KOPT-K1 (cell line): ENCODE measurements at regions not wholly inside any gene's neighbourhood (a gene's known extent, or its start where the extent isn't known, plus 50 kb on each side); places are given as distances from the start of the nearest gene placed in this dataset.
"Not testable (repeated sequence)": the region's sequence is repeated elsewhere in the genome, so short reads cannot be mapped to it uniquely, and the experiment has no call there.

Experiments used
- H3K27ac ChIP-seq: fragments of 200-600 bp; sonication (generic); 2 replicates; pipeline ENCODE4 v1.5.1; 2016; ENCODE audit warnings: antibody characterized with exemption, mild to moderate bottlenecking, low read depth, low read length; ENCODE audit not compliant: poor library complexity, severe bottlenecking
- H3K36me3 ChIP-seq: fragments of 200-600 bp; sonication (generic); 2 replicates; pipeline ENCODE4 v1.5.1; 2017; ENCODE audit warnings: antibody characterized with exemption, mild to moderate bottlenecking, low read length, moderate library complexity; ENCODE audit not compliant: insufficient read depth
- H3K9me3 ChIP-seq: fragments of 200-600 bp; sonication (generic); 2 replicates; pipeline ENCODE4 v1.5.1; 2017; ENCODE audit warnings: antibody characterized with exemption, low read length, mild to moderate bottlenecking; ENCODE audit not compliant: insufficient read depth, poor library complexity, severe bottlenecking

- not testable (repeated sequence) for H3K36me3 ChIP-seq, H3K9me3 ChIP-seq
- peak overlapping the region; percentile 61 for H3K27ac ChIP-seq
Observed at GRCh38 chr2:131681611-131682121, 154.0 kb downstream of the CCDC74A start.

GRCh38 chr2:131682122-131682944, 154.6 kb downstream of the CCDC74A start:
- Histone ChIP-seq H3K9me3 (no peaks in the 10 kb centered on the region), H3K27ac (peak overlapping the region; percentile 61), H3K36me3 (peaks cover 12% of the 10 kb centered on the region)

GRCh38 chr2:131682945-131683330, 155.2 kb downstream of the CCDC74A start:
- Histone ChIP-seq H3K27ac (peak overlapping the region; percentile 61), H3K36me3 (peaks cover 19% of the 10 kb centered on the region)
- H3K9me3 ChIP-seq: not testable (repeated sequence)

- peaks cover 35% of the 10 kb centered on the region for H3K36me3 ChIP-seq
- not testable (repeated sequence) for H3K9me3 ChIP-seq, H3K27ac ChIP-seq
Observed at GRCh38 chr2:131684631-131685316, 157.1 kb downstream of the CCDC74A start.

GRCh38 chr2:131686164-131686893, 158.6 kb downstream of the CCDC74A start:
- H3K36me3 ChIP-seq: peaks cover 48% of the 10 kb centered on the region
- not testable (repeated sequence) for H3K27ac ChIP-seq

GRCh38 chr2:131686894-131687238, 159.2 kb downstream of the CCDC74A start:
- peaks cover 48% of the 10 kb centered on the region for H3K36me3 ChIP-seq
- not testable (repeated sequence) for H3K27ac ChIP-seq, H3K9me3 ChIP-seq

More at GRCh38 chr2:131686164-131686893, 158.6 kb downstream of the CCDC74A start:
- H3K9me3 ChIP-seq: not testable (repeated sequence)

- H3K9me3 ChIP-seq, H3K27ac ChIP-seq: not testable (repeated sequence)
- H3K36me3 ChIP-seq: peaks cover 48% of the 10 kb centered on the region
Observed at GRCh38 chr2:131689066-131689465, 161.4 kb downstream of the CCDC74A start.

GRCh38 chr2:131711268-131711667, 183.6 kb downstream of the CCDC74A start:
- not testable (repeated sequence) for H3K36me3 ChIP-seq, H3K9me3 ChIP-seq, H3K27ac ChIP-seq

GRCh38 chr2:131717907-131718306, 190.2 kb downstream of the CCDC74A start:
- not testable (repeated sequence) for H3K9me3 ChIP-seq, H3K36me3 ChIP-seq

GRCh38 chr2:131721163-131721562, 193.5 kb downstream of the CCDC74A start:
- H3K9me3 ChIP-seq, H3K36me3 ChIP-seq, H3K27ac ChIP-seq: not testable (repeated sequence)

More at GRCh38 chr2:131717907-131718306, 190.2 kb downstream of the CCDC74A start:
- not testable (repeated sequence) for H3K27ac ChIP-seq

- H3K9me3 ChIP-seq, H3K36me3 ChIP-seq, H3K27ac ChIP-seq: not testable (repeated sequence)
Observed at GRCh38 chr2:131722256-131722655, 194.6 kb downstream of the CCDC74A start.

GRCh38 chr2:131724019-131724418, 196.3 kb downstream of the CCDC74A start:
- H3K9me3 ChIP-seq: no peaks in the 10 kb centered on the region
- H3K27ac ChIP-seq: no peak overlapping the region
- 0 out of 2 replicates have a peak, but pooled peaks cover 8% of the 10 kb centered on the region for H3K36me3 ChIP-seq

- not testable (repeated sequence) for H3K36me3 ChIP-seq, H3K27ac ChIP-seq, H3K9me3 ChIP-seq
Observed at GRCh38 chr2:131728451-131728850, 200.8 kb downstream of the CCDC74A start.

- H3K27ac ChIP-seq, H3K36me3 ChIP-seq, H3K9me3 ChIP-seq: not testable (repeated sequence)
Observed at GRCh38 chr2:131733530-131733929, 205.8 kb downstream of the CCDC74A start.

- not testable (repeated sequence) for H3K9me3 ChIP-seq, H3K36me3 ChIP-seq, H3K27ac ChIP-seq
Observed at GRCh38 chr2:131736406-131736805, 208.7 kb downstream of the CCDC74A start.
